Superior temporal gyrus (tissue), 1 donor: ENCODE measurements at regions not wholly inside any gene's neighbourhood (a gene's known extent, or its start where the extent isn't known, plus 50 kb on each side); places are given as distances from the start of the nearest gene placed in this dataset.

Experiments used
- DNase-seq: peaks from one replicate; pipeline ENCODE4 v3.0.0-alpha.2; 2016; ENCODE audit errors: extremely low spot score

DNA sequence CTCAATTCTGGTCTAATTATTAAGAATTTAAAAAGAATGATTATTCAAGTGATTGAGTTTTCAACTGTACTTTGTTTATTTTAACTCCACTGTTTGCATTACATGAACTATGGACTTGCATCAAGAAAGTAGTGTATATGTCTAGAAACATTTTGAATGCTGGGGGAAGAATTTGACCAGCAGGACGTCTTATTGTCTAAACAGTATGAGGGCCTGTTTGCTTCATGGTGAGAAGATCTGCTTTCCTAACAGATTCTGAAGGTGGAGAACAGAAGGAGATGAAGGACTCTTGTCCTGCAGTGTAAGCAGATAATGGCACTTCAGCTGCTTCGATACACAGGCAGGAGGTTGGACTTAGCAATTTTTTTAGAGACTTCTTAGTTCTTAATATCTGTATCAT is 176.0 kb downstream of the DACT1 start:
- no peak for DNase-seq

- DNase-seq = no peak
These were observed 176.7 kb downstream of the DACT1 start for GRCh38 chr14:58814466-58814865.

DNA sequence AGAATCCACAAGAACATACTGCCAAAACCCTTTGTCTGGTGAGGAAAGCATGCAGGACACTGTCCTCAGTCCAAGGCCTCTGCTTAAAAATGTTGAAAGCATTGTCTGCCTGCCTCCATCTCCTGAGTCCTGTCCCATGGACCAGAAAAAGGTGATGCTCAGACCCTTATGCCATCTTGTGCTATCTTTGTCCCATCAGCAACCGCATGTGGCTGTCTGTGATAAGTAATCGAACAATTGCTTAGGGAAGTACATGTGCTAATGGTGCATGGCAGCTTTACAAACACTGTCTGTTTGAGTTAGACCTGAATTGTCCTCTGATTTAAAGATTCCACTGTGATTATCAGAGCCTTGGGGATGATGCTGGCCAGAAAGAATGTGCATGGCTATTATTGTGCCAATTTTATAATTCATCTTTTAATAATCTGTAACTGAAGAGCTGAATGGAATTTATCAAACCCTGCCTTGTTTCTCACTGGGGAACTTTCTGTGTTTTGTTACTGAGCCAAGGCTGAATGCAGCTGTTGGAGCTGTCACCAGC is 177.5 kb downstream of the DACT1 start:
- peak; percentile 75 for DNase-seq

GRCh38 chr14:58815794-58816193 is 178.0 kb downstream of the DACT1 start:
- DNase-seq = no peak

DNA sequence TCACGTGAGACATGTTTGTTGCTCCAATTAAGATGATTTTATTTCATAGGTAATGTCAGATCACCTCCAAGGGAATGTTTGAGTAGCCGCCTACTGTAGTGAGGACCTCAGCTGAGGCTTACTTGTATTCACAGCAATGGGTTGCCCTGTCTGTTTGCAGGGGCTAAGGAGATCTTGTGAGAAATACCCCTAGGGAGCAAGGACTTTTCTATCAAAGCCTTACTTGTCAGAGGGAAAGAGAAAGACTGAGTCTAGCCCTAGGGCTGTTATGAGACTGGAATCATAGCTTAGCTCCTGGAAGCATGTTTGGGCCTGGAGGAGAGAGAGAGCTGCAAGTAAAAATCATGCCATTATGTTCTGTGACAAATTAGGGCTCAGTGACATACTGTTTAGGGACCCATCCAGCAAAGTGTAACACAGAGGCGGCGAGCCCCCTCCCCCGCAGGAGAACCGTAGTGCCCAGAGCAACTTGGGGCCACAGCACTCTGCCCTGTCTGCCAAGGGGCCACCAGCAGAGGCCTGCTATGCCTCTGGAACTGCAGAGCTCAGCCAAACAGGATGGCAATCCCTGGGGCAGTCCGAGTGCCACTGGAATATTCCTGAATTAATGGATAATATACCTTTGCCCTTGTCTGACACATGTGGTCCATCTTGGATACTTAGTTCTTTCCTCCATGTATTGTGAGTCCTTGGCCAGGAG is 178.8 kb downstream of the DACT1 start:
- DNase-seq = no peak

GRCh38 chr14:58817846-58818245 is 180.1 kb downstream of the DACT1 start:
- DNase-seq = no peak

DNA sequence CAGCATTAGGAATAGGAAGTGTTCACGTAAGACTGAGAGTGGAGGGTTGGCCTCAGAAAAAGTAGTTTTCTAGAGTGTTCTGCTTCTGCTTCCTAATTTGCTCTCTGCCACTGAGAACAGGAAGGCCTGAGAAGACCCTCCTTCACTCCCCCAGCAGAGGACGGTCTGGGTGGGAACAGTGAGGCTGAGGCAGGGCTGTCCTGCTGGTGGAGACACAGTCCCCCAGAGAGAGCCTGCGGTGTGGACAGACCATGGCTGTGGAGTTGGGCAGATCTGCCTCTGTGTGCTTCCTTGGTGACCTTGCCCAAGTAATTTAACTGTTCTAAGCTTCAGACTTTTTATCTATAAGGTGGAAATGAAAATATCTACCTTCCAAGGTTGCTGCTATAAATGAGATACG is 182.3 kb downstream of the DACT1 start:
- no peak for DNase-seq

GRCh38 chr14:58821421-58821820 is 183.7 kb downstream of the DACT1 start:
- no peak for DNase-seq

DNA sequence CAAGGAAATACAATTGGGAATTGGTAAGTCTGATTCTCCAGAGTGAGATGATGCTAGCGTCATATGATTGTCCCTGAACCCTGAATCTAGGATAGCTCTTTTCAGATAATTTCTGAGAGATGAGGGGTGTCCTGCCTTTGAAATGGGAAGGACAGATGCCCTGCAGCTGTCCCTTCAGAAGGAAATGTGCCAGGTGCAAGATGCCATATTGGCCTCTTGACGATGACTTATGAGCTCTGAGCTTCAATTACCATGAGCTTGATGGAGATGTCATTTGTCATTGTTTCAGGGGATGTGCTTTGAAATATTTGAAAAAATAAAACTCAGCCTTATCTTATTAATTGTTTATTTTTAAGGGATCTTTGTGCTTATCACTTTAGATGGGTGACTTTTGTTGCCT is 185.1 kb downstream of the DACT1 start:
- no peak for DNase-seq

GRCh38 chr14:58823312-58823711 is 185.6 kb downstream of the DACT1 start:
- peak; percentile 12 for DNase-seq

DNA sequence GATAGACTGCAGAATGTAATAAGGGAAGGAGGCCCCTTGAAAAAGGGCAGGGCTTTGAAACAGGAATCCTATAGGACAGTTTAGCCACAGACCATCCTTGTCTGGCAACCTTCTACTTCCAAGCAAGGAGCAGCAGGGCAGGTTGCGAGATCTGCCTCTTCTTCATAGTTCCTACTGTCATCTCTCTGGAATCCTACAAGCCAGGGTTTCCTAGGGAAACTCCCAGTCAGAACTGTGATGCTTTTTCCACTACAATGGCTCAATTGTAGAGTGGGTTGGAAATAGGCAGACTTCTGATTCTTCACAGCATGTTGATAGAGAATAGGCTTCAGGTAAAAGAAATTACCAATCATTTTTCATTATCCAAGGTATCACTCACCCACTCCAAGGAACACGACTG is 186.3 kb downstream of the DACT1 start:
- DNase-seq = peak; percentile 67

DNA sequence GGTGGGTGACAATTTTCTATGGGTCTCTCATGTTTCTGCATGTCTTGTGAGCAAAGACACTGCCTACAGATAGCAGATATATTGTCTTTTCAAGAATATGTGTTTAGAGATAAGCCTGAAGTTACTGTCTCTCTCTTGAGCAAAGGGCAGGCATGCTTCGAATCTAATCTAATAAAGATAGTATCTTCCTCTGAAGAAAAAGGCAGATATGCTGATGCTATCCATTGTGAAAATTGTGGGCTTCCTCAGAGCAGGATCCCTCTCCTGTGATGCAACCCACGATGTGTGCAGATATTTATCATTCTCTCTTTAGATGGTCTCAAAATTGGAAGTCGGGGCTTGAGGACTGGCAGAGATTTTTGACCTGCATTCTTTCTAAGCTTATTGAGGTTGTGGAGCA is 187.0 kb downstream of the DACT1 start:
- DNase-seq = no peak

GRCh38 chr14:58825606-58826005 is 187.8 kb downstream of the DACT1 start:
- no peak for DNase-seq

- DNase-seq = peak; percentile 14
These were observed 189.3 kb downstream of the DACT1 start for GRCh38 chr14:58826845-58827686.

GRCh38 chr14:58828298-58828697 is 190.5 kb downstream of the DACT1 start:
- no peak for DNase-seq

DNA sequence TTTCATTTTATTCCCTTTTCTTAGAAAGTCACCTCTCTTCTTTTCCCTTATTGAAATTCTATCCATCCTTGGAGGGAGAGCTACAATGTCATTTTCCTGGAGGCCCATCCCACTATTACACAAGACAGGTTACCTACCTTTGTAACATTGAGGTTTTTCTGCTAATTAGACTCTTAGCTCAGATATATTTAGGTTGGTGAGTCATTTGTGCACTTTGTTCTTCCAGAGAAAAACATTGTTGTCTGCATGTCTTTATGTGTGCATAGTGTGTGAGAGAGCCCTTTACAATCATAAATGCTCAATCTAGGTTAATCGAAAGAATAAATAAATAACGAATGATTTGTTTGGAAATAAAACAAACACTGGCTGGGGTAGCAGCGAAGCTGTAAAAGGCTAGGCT is 191.8 kb downstream of the DACT1 start:
- peak; percentile 17 for DNase-seq

DNA sequence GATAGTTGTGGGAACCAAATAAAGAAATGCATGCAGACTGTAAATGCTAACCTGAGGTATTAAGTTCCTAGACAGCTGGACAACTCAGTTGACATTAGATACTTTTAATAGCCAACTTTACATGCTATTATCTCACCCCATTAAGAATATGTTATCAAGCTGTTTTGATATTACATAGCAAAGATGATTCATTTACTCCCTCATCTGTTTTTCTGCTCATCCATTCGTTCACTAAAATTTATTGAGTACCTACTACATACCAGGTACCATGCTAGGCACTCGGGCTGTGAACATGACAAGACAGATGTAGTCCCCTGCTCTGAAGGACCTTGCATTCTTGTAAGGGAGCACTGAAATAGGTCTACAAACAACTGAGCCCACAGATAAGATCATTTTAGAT is 192.4 kb downstream of the DACT1 start:
- DNase-seq = no peak

DNA sequence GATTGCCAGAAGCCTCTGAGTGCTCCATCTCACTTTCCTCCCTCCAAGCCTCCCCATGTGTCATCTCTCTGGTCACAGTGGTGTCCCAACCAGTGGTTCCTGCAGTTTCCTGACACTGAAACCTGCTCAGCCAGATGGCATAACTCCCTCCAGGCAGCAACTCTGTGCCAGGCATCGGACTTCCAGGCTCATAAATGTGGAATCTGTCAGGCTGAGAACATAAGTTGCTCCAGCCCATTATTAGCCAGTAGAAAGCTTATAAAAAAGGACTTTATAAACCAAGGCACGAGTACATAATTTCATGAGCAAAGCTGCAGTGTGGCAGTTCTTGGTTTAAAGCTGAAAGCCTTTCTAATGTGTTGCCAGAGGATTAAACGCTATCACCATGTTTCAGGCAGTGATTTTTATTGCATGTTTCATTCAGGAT is 194.3 kb downstream of the DACT1 start:
- DNase-seq = peak; percentile 37

DNA sequence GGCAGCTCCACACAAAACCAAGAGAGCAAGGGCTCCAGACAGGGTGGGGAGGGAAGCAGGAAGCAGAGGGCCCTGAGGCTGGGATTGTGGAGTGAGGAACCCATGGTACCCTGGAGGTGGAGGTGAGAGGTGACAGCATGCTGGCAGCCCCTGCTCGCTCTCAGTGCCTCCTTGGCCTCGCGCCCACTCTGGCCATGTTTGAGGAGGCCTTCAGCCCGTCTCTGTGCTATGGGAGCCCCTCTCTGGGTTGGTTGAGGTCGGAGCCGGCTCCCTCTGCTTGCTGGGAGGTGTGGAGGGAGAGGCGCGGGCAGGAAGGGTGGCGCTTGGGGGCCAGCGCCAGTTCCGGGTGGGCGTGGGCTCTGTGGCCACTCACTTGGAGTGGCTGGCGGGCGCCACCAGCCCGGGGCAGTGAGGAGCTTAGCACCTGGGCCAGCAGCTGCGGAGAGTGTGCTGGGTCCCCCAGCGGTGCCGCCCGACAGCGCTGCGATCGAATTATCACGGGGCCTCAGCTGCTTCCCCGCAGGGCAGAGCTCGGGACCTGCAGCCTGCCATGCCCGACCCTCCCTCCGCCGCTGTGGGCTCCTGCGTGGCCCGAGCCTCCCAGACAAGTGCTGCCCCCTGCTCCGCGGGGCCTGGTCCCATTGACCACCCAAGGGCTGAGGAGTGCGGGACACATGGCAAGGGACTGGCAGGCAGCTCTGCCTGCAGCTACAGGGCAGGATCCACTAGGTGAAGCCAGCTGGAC is 196.0 kb downstream of the DACT1 start:
- DNase-seq = no peak

- no peak for DNase-seq
These were observed 198.7 kb downstream of the DACT1 start for GRCh38 chr14:58836303-58836974.

DNA sequence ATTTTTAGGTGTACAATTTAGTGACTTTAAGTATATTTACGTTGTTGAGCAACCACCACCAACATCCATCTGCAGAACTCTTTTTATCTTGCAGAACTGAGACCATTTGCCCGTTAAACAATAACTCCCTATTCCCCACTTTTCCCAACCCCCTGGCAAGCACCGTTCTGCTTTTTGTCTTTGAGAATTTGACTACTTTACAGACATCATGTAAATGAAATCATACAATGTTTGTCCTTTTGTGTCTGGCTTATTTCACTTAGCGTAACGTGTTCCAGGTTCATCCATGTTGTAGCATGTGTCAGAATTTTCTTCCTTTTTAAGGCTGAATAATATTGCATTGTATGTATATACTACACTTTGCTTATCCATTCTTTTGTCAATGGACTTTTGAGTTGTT is 201.5 kb downstream of the DACT1 start:
- DNase-seq = no peak

GRCh38 chr14:58844544-58844943 is 206.8 kb downstream of the DACT1 start:
- no peak for DNase-seq
